IPS-18a (cell line): ENCODE measurements at regions not wholly inside any gene's neighbourhood (a gene's known extent, or its start where the extent isn't known, plus 50 kb on each side); places are given as distances from the start of the nearest gene placed in this dataset.
"Not testable (repeated sequence)": the region's sequence is repeated elsewhere in the genome, so short reads cannot be mapped to it uniquely, and the experiment has no call there.

Experiments used
- H3K27ac ChIP-seq: one replicate; pipeline ENCODE4 v1.5.1; 2013; ENCODE audit warnings: low read length
- H3K27me3 ChIP-seq: one replicate; pipeline ENCODE4 v1.6.1; 2013; ENCODE audit warnings: mild to moderate bottlenecking, low read length; ENCODE audit not compliant: control insufficient read depth, insufficient read depth
- H3K36me3 ChIP-seq: one replicate; pipeline ENCODE4 v1.6.1; 2013; ENCODE audit warnings: low read depth, low read length; ENCODE audit not compliant: control insufficient read depth
- H3K4me1 ChIP-seq: one replicate; pipeline ENCODE4 v1.6.1; 2013; ENCODE audit warnings: low read depth, low read length; ENCODE audit not compliant: control insufficient read depth
- H3K4me3 ChIP-seq: one replicate; pipeline ENCODE4 v1.5.1; 2013; ENCODE audit warnings: low read length
- H3K9ac ChIP-seq: one replicate; pipeline ENCODE4 v1.6.1; 2013; ENCODE audit warnings: mild to moderate bottlenecking, low read length, moderate library complexity
- H3K9me3 ChIP-seq: one replicate; pipeline ENCODE4 v1.6.1; 2013; ENCODE audit warnings: low read depth, low read length; ENCODE audit not compliant: control insufficient read depth

GRCh38 chrX:97863261-97863660 is 979.6 kb downstream of the RPA4 start:
- H3K9me3 ChIP-seq = no peaks in the 10 kb centered on the region
- H3K4me3 ChIP-seq = no peak overlapping the region
- no peaks in the 10 kb centered on the region for H3K36me3 ChIP-seq
- no peaks in the 10 kb centered on the region for H3K27me3 ChIP-seq
- no peak overlapping the region for H3K9ac ChIP-seq
- peaks cover 7% of the 10 kb centered on the region for H3K4me1 ChIP-seq
- H3K27ac ChIP-seq = no peak overlapping the region

GRCh38 chrX:97867266-97867665 is 983.6 kb downstream of the RPA4 start:
- H3K4me3 ChIP-seq = no peak overlapping the region
- H3K9me3 ChIP-seq = no peaks in the 10 kb centered on the region
- H3K4me1 ChIP-seq = no peaks in the 10 kb centered on the region
- no peak overlapping the region for H3K9ac ChIP-seq
- H3K27ac ChIP-seq = no peak overlapping the region
- H3K36me3 ChIP-seq = no peaks in the 10 kb centered on the region
- no peaks in the 10 kb centered on the region for H3K27me3 ChIP-seq

- Histone ChIP-seq H3K4me3 (no peak overlapping the region), H3K9ac (no peak overlapping the region), H3K27me3 (no peaks in the 10 kb centered on the region), H3K27ac (no peak overlapping the region), H3K9me3 (no peaks in the 10 kb centered on the region), H3K4me1 (no peaks in the 10 kb centered on the region), H3K36me3 (no peaks in the 10 kb centered on the region)
Measured at GRCh38 chrX:97876697-97877407, 993.1 kb downstream of the RPA4 start.

DNA sequence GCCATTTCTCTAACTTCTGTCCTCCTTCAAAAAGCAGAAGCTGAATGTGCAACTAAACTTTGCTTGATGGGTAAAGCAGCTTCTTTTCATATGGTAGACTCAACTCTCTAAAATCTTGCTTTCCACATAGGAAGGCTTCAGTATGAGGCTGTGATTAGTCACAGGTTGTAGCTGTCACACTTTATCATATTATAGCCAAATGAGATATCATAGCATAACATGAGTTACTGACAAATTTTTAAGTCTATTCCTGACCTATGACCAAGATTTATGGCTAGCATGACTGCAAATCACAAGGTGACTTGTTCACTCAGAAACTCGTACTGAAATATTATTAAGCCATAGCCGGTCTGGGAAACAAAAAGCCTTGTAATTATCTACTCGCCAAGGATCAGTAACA is 998.6 kb downstream of the RPA4 start:
- H3K27me3 ChIP-seq = no peaks in the 10 kb centered on the region
- no peaks in the 10 kb centered on the region for H3K9me3 ChIP-seq
- H3K36me3 ChIP-seq = no peaks in the 10 kb centered on the region

GRCh38 chrX:97895751-97896150 is 1012.0 kb downstream of the RPA4 start:
- H3K9me3 ChIP-seq = no peaks in the 10 kb centered on the region
- H3K27me3 ChIP-seq = no peaks in the 10 kb centered on the region
- H3K27ac ChIP-seq = no peak overlapping the region

More for the DNA sequence above, 998.6 kb downstream of the RPA4 start:
- Histone ChIP-seq H3K4me1 (no peaks in the 10 kb centered on the region), H3K9ac (no peak overlapping the region), H3K27ac (no peak overlapping the region), H3K4me3 (no peak overlapping the region)

GRCh38 chrX:97897998-97898397 is 1014.3 kb downstream of the RPA4 start:
- no peak overlapping the region for H3K9ac ChIP-seq
- no peak overlapping the region for H3K4me3 ChIP-seq
- H3K27ac ChIP-seq = no peak overlapping the region
- H3K27me3 ChIP-seq = no peaks in the 10 kb centered on the region
- no peaks in the 10 kb centered on the region for H3K9me3 ChIP-seq
- H3K36me3 ChIP-seq = no peaks in the 10 kb centered on the region
- peaks cover 16% of the 10 kb centered on the region for H3K4me1 ChIP-seq

More at GRCh38 chrX:97895751-97896150, 1012.0 kb downstream of the RPA4 start:
- H3K4me1 ChIP-seq = peaks cover 16% of the 10 kb centered on the region
- no peaks in the 10 kb centered on the region for H3K36me3 ChIP-seq
- H3K4me3 ChIP-seq = no peak overlapping the region
- H3K9ac ChIP-seq = no peak overlapping the region

- Histone ChIP-seq H3K9me3 (no peaks in the 10 kb centered on the region), H3K27ac (no peak overlapping the region), H3K4me1 (peaks cover 16% of the 10 kb centered on the region), H3K4me3 (no peak overlapping the region), H3K36me3 (no peaks in the 10 kb centered on the region), H3K27me3 (no peaks in the 10 kb centered on the region), H3K9ac (no peak overlapping the region)
Measured at GRCh38 chrX:97898798-97899197, 1015.1 kb downstream of the RPA4 start.

GRCh38 chrX:97907791-97908190 is 1024.1 kb downstream of the RPA4 start:
- H3K9me3 ChIP-seq = peaks cover 12% of the 10 kb centered on the region

GRCh38 chrX:97909245-97909644 is 1025.5 kb downstream of the RPA4 start:
- H3K27me3 ChIP-seq = no peaks in the 10 kb centered on the region
- H3K9ac ChIP-seq = no peak overlapping the region
- peaks cover 12% of the 10 kb centered on the region for H3K9me3 ChIP-seq
- H3K4me3 ChIP-seq = no peak overlapping the region
- no peaks in the 10 kb centered on the region for H3K4me1 ChIP-seq
- H3K36me3 ChIP-seq = no peaks in the 10 kb centered on the region
- no peak overlapping the region for H3K27ac ChIP-seq

More at GRCh38 chrX:97907791-97908190, 1024.1 kb downstream of the RPA4 start:
- H3K36me3 ChIP-seq = no peaks in the 10 kb centered on the region
- H3K4me3 ChIP-seq = no peak overlapping the region
- no peaks in the 10 kb centered on the region for H3K27me3 ChIP-seq
- H3K27ac ChIP-seq = no peak overlapping the region
- no peaks in the 10 kb centered on the region for H3K4me1 ChIP-seq
- no peak overlapping the region for H3K9ac ChIP-seq

GRCh38 chrX:97915390-97915789 is 1031.7 kb downstream of the RPA4 start:
- H3K4me1 ChIP-seq, H3K27ac ChIP-seq, H3K9me3 ChIP-seq, H3K27me3 ChIP-seq, H3K4me3 ChIP-seq, H3K36me3 ChIP-seq, H3K9ac ChIP-seq: not testable (repeated sequence)

DNA sequence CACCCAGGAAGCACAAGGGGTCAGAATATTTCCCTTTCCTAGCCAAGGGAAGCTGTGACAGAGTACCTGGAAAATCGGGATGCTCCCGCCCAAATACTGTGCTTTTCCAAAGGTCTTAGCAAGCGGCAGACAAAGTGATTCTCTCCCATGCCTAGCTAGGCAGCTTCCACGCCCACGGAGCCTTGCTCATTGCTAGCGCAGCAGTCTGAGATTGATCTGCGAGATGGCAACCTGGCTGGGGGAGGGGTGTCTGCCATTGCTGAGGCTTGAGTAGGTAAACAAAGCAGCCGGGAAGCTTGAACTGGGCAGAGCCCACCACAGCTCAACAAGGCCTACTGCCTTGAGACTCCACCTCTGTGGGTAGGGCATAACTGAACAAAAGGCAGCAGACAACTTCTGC is 1037.5 kb downstream of the RPA4 start:
- not testable (repeated sequence) for H3K9me3 ChIP-seq, H3K4me1 ChIP-seq, H3K27ac ChIP-seq, H3K27me3 ChIP-seq, H3K36me3 ChIP-seq, H3K4me3 ChIP-seq, H3K9ac ChIP-seq

DNA sequence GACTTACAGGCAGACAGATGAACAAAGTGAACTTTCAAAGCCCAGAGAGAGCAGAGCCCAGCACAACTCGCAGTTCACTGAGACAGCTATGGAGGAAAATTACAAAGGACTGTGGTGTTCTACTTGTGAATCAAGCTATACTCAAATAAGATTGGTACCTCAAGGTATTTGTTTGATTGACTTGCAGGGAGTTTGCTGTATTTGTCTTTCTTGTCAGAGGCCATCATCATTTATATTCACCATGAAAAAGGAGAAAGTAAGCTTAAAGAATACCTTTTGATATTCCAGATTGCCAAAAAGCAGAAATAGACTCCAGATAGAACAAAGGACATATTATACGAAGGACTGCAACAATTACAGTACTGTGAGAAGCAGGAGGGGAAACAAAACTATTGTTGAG is 1047.9 kb downstream of the RPA4 start:
- no peaks in the 10 kb centered on the region for H3K36me3 ChIP-seq
- H3K27ac ChIP-seq = no peak overlapping the region
- H3K9me3 ChIP-seq = no peaks in the 10 kb centered on the region
- no peak overlapping the region for H3K9ac ChIP-seq
- no peaks in the 10 kb centered on the region for H3K4me1 ChIP-seq
- no peak overlapping the region for H3K4me3 ChIP-seq
- H3K27me3 ChIP-seq = no peaks in the 10 kb centered on the region
